DND-41 (cell line): ENCODE measurements at regions not wholly inside any gene's neighbourhood (a gene's known extent, or its start where the extent isn't known, plus 50 kb on each side); places are given as distances from the start of the nearest gene placed in this dataset.

ENCODE experiments used
- EZH2 ChIP-seq: IDR thresholded peaks from 3 replicates; pipeline ENCODE4 v1.6.1; 2012; ENCODE audit warnings: borderline replicate concordance, low read depth, mild to moderate bottlenecking, moderate library complexity, low read length, inconsistent platforms; ENCODE audit not compliant: severe bottlenecking
- TF ChIP-seq, protein P1 (sequence below): IDR thresholded peaks from 2 replicates; pipeline ENCODE4 v1.5.1; 2012; ENCODE audit warnings: borderline replicate concordance, low read length, moderate library complexity, mild to moderate bottlenecking; ENCODE audit not compliant: poor library complexity, severe bottlenecking; ENCODE audit errors: extremely low read depth

DNA sequence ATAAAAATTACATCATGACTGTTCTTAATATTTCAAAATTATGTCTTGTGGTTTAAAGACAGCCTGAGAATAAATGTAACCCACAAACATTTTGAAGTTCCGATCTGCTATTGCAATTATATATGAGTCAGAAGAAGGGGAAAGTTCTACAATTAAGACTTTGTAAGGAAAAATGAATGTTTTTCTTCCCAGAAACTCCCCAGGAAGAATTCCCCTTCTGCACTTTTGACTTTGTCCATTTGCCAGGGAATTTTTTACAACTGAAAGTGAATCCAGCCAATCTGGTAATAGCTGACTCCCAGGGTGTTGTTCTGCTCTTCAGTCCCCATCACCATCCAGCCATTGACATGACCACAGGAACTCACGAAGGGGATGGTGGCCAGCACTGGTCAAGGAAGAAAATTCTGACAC lies 61.6 kb upstream of the NOCT start:
- TF ChIP-seq, protein P1, sequence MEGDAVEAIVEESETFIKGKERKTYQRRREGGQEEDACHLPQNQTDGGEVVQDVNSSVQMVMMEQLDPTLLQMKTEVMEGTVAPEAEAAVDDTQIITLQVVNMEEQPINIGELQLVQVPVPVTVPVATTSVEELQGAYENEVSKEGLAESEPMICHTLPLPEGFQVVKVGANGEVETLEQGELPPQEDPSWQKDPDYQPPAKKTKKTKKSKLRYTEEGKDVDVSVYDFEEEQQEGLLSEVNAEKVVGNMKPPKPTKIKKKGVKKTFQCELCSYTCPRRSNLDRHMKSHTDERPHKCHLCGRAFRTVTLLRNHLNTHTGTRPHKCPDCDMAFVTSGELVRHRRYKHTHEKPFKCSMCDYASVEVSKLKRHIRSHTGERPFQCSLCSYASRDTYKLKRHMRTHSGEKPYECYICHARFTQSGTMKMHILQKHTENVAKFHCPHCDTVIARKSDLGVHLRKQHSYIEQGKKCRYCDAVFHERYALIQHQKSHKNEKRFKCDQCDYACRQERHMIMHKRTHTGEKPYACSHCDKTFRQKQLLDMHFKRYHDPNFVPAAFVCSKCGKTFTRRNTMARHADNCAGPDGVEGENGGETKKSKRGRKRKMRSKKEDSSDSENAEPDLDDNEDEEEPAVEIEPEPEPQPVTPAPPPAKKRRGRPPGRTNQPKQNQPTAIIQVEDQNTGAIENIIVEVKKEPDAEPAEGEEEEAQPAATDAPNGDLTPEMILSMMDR: no peak
- no peak for TF ChIP-seq EZH2
